Activated naive CD4-positive, alpha-beta T cell treated with anti-CD3 and anti-CD28 coated beads, Interleukin-2, amount 10 ng/mL, durations not matched to agents 7 days and 5 days (primary cell): ENCODE measurements at regions not wholly inside any gene's neighbourhood (a gene's known extent, or its start where the extent isn't known, plus 50 kb on each side); places are given as distances from the start of the nearest gene placed in this dataset.

Source experiments
- CTCF ChIA-PET: fragments of 350-600 bp; sonication (Branson Sonifier 250); formaldehyde crosslinking; loops from one replicate; lab custom pipeline; 2021; ENCODE audit warnings: antibody characterized with exemption; lab: Charles Lee
- DNase-seq: peaks from one replicate; pipeline ENCODE4 v3.0.0-alpha.2; 2020
- H3K27ac Mint-ChIP-seq: one replicate; pipeline ENCODE4 v1.8.0; 2021; ENCODE audit warnings: mild to moderate bottlenecking, moderate library complexity, mixed read lengths
- H3K27me3 Mint-ChIP-seq: one replicate; pipeline ENCODE4 v1.8.0; 2021; ENCODE audit warnings: mild to moderate bottlenecking, mixed read lengths
- H3K36me3 Mint-ChIP-seq: one replicate; pipeline ENCODE4 v1.8.0; 2021; ENCODE audit warnings: mixed read lengths
- H3K4me1 Mint-ChIP-seq: one replicate; pipeline ENCODE4 v1.8.0; 2021; ENCODE audit warnings: mixed read lengths
- H3K4me3 Mint-ChIP-seq: one replicate; pipeline ENCODE4 v1.8.0; 2021; ENCODE audit warnings: mild to moderate bottlenecking, moderate library complexity, mixed read lengths
- H3K9me3 Mint-ChIP-seq: one replicate; pipeline ENCODE4 v1.8.0; 2021; ENCODE audit warnings: mixed read lengths

GRCh38 chr2:7611750-7612149, 694.5 kb downstream of the RNF144A start:
- Mint-ChIP-seq H3K27me3 (no peaks in the 10 kb centered on the region), H3K4me3 (no peak overlapping the region), H3K27ac (peak overlapping the region; percentile 9), H3K36me3 (no peaks in the 10 kb centered on the region), H3K4me1 (peaks cover 31% of the 10 kb centered on the region), H3K9me3 (no peaks in the 10 kb centered on the region)
- CTCF ChIA-PET: interaction anchor here (0.6 to 1.4 kb wide), 2 partner anchors 54 to 60 kb away, joined by 3 to 4 read pairs; no protein-coding TSS in a partner anchor
- no peak for DNase-seq

DNA sequence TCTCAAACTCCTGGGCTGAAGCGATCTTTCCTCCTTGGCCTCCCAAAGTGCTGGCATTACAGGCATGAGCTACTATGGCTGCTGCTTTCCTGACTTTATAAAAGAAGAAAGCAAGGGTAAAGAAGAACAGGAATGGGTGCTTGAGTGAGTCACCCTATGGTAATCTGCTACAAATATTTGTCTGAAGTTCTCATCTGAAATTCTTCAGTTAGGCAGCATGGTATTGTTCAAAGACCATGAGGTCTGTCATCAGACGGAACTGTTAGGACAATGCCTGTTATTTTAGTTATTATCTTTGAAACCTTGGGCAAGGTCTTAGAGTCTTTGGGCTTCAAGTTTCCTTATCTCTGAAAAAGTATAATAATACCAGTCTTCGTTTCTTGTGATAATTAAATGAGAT, 695.8 kb downstream of the RNF144A start:
- no peaks in the 10 kb centered on the region for H3K9me3 Mint-ChIP-seq
- no peaks in the 10 kb centered on the region for H3K27me3 Mint-ChIP-seq
- CTCF ChIA-PET: interaction anchor here (0.6 kb wide), 1 partner anchor 185 kb away, joined by 3 read pairs; no protein-coding TSS in a partner anchor
- H3K27ac Mint-ChIP-seq: no peak overlapping the region
- H3K4me3 Mint-ChIP-seq: no peak overlapping the region
- no peaks in the 10 kb centered on the region for H3K36me3 Mint-ChIP-seq
- no peak for DNase-seq
- H3K4me1 Mint-ChIP-seq: peaks cover 30% of the 10 kb centered on the region

DNA sequence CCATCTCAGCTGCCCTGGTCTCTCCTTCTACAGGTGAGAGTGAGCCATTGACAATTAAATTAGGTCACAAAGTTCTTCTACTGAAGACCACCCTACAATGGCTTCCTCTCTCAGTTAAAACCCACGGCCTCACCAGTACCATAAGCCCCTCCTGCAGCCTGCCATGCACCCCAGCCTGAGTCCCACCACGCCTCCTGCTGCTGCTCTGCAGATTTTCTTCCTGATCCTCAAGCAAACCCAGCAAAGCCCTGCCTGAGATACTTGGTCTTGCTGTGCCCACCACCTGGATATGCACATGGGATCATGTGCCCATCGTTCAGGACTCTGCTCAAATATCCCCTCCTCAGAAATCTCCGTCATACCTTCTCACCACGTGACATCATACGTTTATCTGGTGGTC, 696.6 kb downstream of the RNF144A start:
- no peaks in the 10 kb centered on the region for H3K27me3 Mint-ChIP-seq
- no peak overlapping the region for H3K27ac Mint-ChIP-seq
- CTCF ChIA-PET: interaction anchor here (0.6 kb wide), 1 partner anchor 186 kb away, joined by 3 read pairs; no protein-coding TSS in a partner anchor

DNA sequence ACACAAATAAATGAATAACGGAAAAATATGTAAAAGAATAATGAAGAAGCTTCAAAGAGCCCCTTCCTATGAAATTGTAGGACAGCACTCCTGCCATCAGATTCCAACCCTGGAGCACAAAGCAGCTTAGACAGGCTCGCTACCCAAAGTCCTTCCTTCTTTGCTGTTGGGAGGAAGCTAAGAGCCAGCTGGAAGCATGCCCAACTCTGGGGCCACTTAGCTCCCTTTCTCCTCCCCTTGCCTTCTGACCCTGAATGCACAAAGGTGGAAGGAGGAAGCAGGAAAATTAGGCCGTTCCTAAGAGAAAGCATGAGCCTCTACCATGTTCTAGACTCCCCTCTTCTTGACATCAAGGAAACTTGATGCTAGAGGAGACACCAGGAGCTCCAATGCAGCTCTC, 700.8 kb downstream of the RNF144A start:
- DNase-seq: no peak
- Mint-ChIP-seq H3K27ac (no peak overlapping the region), H3K36me3 (no peaks in the 10 kb centered on the region), H3K9me3 (peaks cover 7% of the 10 kb centered on the region), H3K4me3 (no peak overlapping the region), H3K27me3 (no peaks in the 10 kb centered on the region), H3K4me1 (peaks cover 4% of the 10 kb centered on the region)
- CTCF ChIA-PET: no interaction called here

More for the DNA sequence above, 696.6 kb downstream of the RNF144A start:
- Mint-ChIP-seq H3K36me3 (no peaks in the 10 kb centered on the region), H3K4me3 (no peak overlapping the region), H3K9me3 (no peaks in the 10 kb centered on the region), H3K4me1 (peaks cover 28% of the 10 kb centered on the region)
- no peak for DNase-seq

DNA sequence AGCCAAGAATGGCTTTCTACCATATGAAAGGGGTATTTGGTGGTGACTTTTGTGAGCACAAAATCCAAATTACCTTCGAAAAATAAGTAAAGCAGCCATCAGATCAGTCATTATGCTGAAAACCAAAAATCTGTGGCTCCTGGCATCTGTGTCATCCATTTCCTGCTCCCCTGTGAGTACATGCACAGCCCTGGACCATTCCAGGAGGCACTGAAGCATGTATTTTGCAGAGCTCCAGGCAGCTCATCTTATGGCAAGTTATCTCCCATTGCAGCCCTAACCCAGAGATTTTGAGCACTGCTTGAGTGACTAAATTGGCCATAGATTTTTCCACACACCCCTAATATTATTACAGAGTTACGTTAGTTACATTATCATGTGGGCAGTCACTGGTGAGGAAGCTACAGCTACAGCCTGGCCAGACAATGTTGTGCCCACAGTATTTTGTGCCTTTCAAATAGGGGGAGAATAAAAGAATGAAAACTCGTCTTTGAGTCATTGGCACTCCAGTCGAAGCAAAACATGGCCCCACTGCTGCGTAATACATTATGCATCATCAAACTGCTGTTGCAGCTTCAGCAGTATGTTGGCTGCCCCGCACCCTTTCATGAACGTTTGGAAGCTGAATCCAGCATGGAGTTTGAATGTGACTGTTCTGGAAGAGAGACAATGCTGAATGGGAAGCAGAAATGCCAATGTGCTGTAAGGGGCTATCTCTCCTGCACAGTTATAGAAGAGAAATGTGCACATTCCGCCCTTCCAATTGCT, 702.2 kb downstream of the RNF144A start:
- Mint-ChIP-seq H3K36me3 (no peaks in the 10 kb centered on the region), H3K27me3 (no peaks in the 10 kb centered on the region), H3K4me3 (no peak overlapping the region), H3K27ac (no peak overlapping the region), H3K9me3 (peaks cover 7% of the 10 kb centered on the region), H3K4me1 (peaks cover 4% of the 10 kb centered on the region)
- CTCF ChIA-PET: interaction anchor here (1.3 kb wide), 1 partner anchor 10 kb away, joined by 3 read pairs; no protein-coding TSS in a partner anchor
- DNase-seq: no peak

- no peak for DNase-seq
- Mint-ChIP-seq H3K27ac (no peak overlapping the region), H3K27me3 (no peaks in the 10 kb centered on the region), H3K4me1 (peaks cover 4% of the 10 kb centered on the region), H3K36me3 (no peaks in the 10 kb centered on the region), H3K4me3 (no peak overlapping the region), H3K9me3 (peaks cover 7% of the 10 kb centered on the region)
- CTCF ChIA-PET: interaction anchor here (1.3 kb wide), 1 partner anchor 10 kb away, joined by 3 read pairs; no protein-coding TSS in a partner anchor
These were observed 703.0 kb downstream of the RNF144A start for GRCh38 chr2:7620255-7620654.

- no peak for DNase-seq
- Mint-ChIP-seq H3K27ac (no peak overlapping the region), H3K36me3 (no peaks in the 10 kb centered on the region), H3K9me3 (peaks cover 7% of the 10 kb centered on the region), H3K4me1 (peaks cover 4% of the 10 kb centered on the region), H3K27me3 (no peaks in the 10 kb centered on the region), H3K4me3 (no peak overlapping the region)
- CTCF ChIA-PET: no interaction called here
These were observed 704.0 kb downstream of the RNF144A start for GRCh38 chr2:7621018-7621814.

GRCh38 chr2:7625392-7626138, 708.4 kb downstream of the RNF144A start:
- H3K27me3 Mint-ChIP-seq: no peaks in the 10 kb centered on the region
- H3K9me3 Mint-ChIP-seq: peaks cover 7% of the 10 kb centered on the region
- CTCF ChIA-PET: interaction anchor here (0.7 to 1.0 kb wide), 2 partner anchors 10 to 892 kb away, joined by 3 to 4 read pairs; no protein-coding TSS in a partner anchor
- peaks cover 4% of the 10 kb centered on the region for H3K4me1 Mint-ChIP-seq
- no peak overlapping the region for H3K27ac Mint-ChIP-seq
- H3K4me3 Mint-ChIP-seq: no peak overlapping the region
- no peaks in the 10 kb centered on the region for H3K36me3 Mint-ChIP-seq
- DNase-seq: no peak

DNA sequence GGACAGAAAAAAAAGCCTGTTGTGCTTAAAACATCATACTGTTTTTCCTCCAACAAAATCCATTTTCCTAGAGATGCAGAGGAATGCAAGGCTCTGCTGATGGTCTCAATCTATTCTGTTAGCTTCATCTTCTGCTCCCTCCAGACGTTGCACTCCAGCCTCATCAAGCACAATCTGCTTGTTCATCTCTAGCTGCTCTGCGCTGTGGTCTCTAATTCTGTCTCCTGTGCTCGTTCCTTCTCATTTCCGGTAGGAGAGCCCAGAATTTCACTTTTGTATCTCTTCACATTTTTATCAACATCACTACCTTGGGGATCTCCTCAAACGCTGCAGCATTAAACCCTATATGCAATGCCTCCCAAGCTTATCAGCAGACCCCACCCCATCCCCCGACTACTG, 708.9 kb downstream of the RNF144A start:
- no peak for DNase-seq
- no peak overlapping the region for H3K27ac Mint-ChIP-seq
- CTCF ChIA-PET: interaction anchor here (1.0 kb wide), 1 partner anchor 10 kb away, joined by 3 read pairs; no protein-coding TSS in a partner anchor
- H3K27me3 Mint-ChIP-seq: no peaks in the 10 kb centered on the region
- H3K36me3 Mint-ChIP-seq: no peaks in the 10 kb centered on the region
- no peak overlapping the region for H3K4me3 Mint-ChIP-seq
- peaks cover 4% of the 10 kb centered on the region for H3K4me1 Mint-ChIP-seq
- H3K9me3 Mint-ChIP-seq: peaks cover 6% of the 10 kb centered on the region

DNA sequence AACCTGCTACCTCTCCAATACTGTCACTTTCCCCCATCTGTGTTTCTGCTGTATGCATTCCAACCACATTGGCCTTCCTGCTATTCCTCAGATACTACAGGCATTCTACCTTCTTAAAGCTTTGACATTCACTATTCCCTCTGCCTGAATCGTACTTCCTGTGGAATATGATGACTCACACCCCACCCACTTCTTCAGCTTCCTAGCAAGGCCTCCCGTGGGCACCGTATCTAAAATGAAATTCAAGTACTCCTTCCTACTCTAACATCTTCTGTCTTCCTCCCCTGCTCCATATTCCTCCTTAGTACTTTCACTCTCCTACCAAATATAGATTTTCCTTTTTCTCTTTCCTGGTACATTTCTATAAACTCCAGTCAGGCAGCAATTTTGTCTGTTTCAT, 710.4 kb downstream of the RNF144A start:
- CTCF ChIA-PET: no interaction called here
- Mint-ChIP-seq H3K27ac (no peak overlapping the region), H3K27me3 (no peaks in the 10 kb centered on the region), H3K9me3 (no peaks in the 10 kb centered on the region), H3K36me3 (no peaks in the 10 kb centered on the region), H3K4me1 (no peaks in the 10 kb centered on the region), H3K4me3 (no peak overlapping the region)
- DNase-seq: no peak

DNA sequence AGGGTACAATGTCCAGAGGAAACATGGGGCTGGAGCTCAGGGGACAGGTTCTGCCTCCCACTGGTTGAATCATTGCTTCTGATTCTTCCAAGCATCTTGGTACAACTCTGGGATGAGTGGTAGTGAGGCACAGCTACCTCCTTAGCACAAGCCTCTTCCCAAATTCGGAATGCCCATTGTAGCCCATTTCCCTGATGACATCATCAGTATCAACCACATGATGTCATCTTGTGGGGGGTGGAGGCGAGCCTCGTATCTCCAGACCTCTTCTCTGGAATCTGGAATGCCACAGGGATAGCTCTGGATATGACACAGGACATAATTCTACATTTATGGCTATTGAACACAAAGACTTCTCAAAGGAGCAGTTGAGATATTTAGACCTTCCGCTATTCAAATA, 715.2 kb downstream of the RNF144A start:
- no peaks in the 10 kb centered on the region for H3K36me3 Mint-ChIP-seq
- no peak overlapping the region for H3K4me3 Mint-ChIP-seq
- no peaks in the 10 kb centered on the region for H3K27me3 Mint-ChIP-seq
- CTCF ChIA-PET: no interaction called here
- DNase-seq: no peak
- no peaks in the 10 kb centered on the region for H3K4me1 Mint-ChIP-seq
- H3K9me3 Mint-ChIP-seq: no peaks in the 10 kb centered on the region
- no peak overlapping the region for H3K27ac Mint-ChIP-seq

- CTCF ChIA-PET: no interaction called here
- Mint-ChIP-seq H3K36me3 (no peaks in the 10 kb centered on the region), H3K27ac (no peak overlapping the region)
These were observed 716.4 kb downstream of the RNF144A start for GRCh38 chr2:7633566-7634153.

DNA sequence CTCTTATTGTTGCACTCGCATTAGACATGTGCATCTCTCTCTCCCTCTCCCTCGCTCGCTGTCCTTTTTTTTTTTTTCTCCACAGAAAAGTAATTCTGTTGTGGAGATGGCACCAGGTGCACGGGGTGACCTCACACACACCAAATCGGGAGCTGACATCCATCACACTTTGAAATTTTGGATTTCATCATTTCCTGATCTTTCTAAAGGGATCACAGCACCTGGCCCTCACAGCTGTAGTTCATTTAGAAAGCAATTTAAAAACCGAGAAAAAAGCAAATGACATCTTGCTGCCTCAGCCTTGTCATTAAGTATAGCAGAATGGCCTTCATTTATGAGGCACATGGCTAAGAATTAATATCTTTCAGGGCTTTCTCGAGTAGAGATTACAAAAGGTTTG, 717.2 kb downstream of the RNF144A start:
- Mint-ChIP-seq H3K4me3 (no peak overlapping the region), H3K27ac (no peak overlapping the region), H3K4me1 (no peaks in the 10 kb centered on the region), H3K36me3 (no peaks in the 10 kb centered on the region), H3K27me3 (no peaks in the 10 kb centered on the region), H3K9me3 (no peaks in the 10 kb centered on the region)
- DNase-seq: no peak
- CTCF ChIA-PET: no interaction called here

More at GRCh38 chr2:7633566-7634153, 716.4 kb downstream of the RNF144A start:
- H3K4me3 Mint-ChIP-seq: no peak overlapping the region
- no peak for DNase-seq
- H3K9me3 Mint-ChIP-seq: no peaks in the 10 kb centered on the region
- no peaks in the 10 kb centered on the region for H3K4me1 Mint-ChIP-seq
- H3K27me3 Mint-ChIP-seq: no peaks in the 10 kb centered on the region
